BLaER1 (cell line): ENCODE measurements at regions not wholly inside any gene's neighbourhood (a gene's known extent, or its start where the extent isn't known, plus 50 kb on each side); places are given as distances from the start of the nearest gene placed in this dataset.

Experiments
- H3K27ac ChIP-seq: shearing (Covaris generic); formaldehyde crosslinking; 2 replicates; pipeline ENCODE4 v1.8.1; 2022
- H3K27me3 ChIP-seq: shearing (Covaris generic); formaldehyde crosslinking; 2 replicates; pipeline ENCODE4 v1.8.1; 2022
- H3K36me3 ChIP-seq: shearing (Covaris generic); formaldehyde crosslinking; 2 replicates; pipeline ENCODE4 v1.8.1; 2022
- H3K4me1 ChIP-seq: shearing (Covaris generic); formaldehyde crosslinking; 2 replicates; pipeline ENCODE4 v1.8.1; 2022
- H3K4me2 ChIP-seq: shearing (Covaris generic); formaldehyde crosslinking; 2 replicates; pipeline ENCODE4 v1.8.1; 2022
- H3K4me3 ChIP-seq: shearing (Covaris generic); formaldehyde crosslinking; 2 replicates; pipeline ENCODE4 v1.8.1; 2022
- H3K9ac ChIP-seq: shearing (Covaris generic); formaldehyde crosslinking; 2 replicates; pipeline ENCODE4 v1.8.1; 2022
- H3K9me3 ChIP-seq: shearing (Covaris generic); formaldehyde crosslinking; 2 replicates; pipeline ENCODE4 v1.8.1; 2022
- H4K20me1 ChIP-seq: shearing (Covaris generic); formaldehyde crosslinking; 2 replicates; pipeline ENCODE4 v1.8.1; 2022
- Cebpa-rat ChIP-seq: shearing (Covaris generic); IDR thresholded peaks from 2 replicates; pipeline ENCODE4 v1.8.1; 2022

DNA sequence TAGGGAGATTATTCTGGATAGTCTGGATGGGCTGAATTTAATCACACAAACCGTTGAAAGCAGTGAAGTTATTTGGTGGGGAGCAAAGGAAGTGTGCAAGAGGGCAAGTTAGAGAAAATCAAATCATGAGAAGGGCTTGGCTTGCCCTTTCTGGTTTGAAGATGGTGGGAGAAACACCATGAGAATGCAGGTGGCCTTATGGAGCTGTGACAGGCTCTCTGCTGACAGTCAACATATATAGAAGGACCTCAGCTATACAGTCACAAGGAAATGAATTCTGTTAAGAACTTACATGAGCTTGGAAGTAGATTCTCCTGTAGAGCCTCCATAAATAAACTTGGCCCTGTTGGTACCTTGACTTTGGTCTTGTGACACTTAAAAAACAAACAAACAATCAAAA is 72.3 kb downstream of the GMNC start:
- Histone ChIP-seq H3K27me3 (no peaks in the 10 kb centered on the region), H3K9me3 (no peaks in the 10 kb centered on the region), H3K9ac (no peak overlapping the region), H3K4me1 (no peaks in the 10 kb centered on the region), H3K27ac (no peak overlapping the region), H3K4me3 (no peak overlapping the region), H3K36me3 (no peaks in the 10 kb centered on the region), H4K20me1 (no peaks in the 10 kb centered on the region), H3K4me2 (no peak overlapping the region)
- no peak for TF ChIP-seq Cebpa-rat

DNA sequence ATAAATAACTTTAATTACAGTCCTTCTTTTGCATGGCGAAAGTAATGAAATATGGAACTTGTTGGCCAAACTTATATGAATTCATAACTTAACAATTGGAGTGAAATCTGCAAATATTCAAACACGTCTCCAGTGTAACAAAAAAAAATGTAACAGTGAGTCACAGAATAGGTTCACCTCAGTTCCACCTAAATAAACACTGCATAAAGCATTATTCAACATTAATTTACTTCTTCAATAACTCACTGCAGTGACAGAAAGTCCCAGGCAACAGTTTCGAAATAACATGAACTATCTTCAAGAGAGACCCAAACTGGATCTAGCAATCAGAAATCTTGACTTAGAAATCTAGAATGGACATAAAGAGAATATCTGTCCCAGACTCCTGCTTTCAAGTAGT is 75.6 kb downstream of the GMNC start:
- Histone ChIP-seq H3K9me3 (no peaks in the 10 kb centered on the region), H3K27ac (no peak overlapping the region), H3K4me1 (no peaks in the 10 kb centered on the region), H3K36me3 (no peaks in the 10 kb centered on the region), H3K9ac (no peak overlapping the region), H3K4me3 (no peak overlapping the region), H3K27me3 (no peaks in the 10 kb centered on the region), H4K20me1 (no peaks in the 10 kb centered on the region), H3K4me2 (no peak overlapping the region)
- TF ChIP-seq Cebpa-rat: no peak

DNA sequence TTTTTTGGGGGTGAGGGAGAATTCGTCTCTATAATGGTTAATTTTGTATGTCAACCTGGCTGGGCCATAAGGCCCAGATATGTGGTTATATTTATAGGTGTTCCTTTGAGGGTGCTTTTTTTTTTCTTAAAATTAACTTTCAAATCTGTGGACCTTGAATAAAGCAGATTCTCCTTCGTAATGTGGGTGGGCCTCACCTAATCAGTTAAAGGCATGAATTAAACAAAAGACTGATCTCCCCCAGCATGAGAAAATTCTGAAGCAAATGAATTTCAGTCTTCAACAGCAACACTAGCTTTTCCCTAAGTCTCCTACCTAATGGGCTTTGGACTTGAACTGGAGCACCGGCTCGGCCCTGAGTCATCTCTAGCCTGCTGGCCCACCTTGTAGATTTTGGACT is 77.4 kb downstream of the GMNC start:
- no peak overlapping the region for H3K27ac ChIP-seq
- H3K27me3 ChIP-seq: no peaks in the 10 kb centered on the region
- H3K4me2 ChIP-seq: no peak overlapping the region
- no peaks in the 10 kb centered on the region for H3K9me3 ChIP-seq
- no peak for TF ChIP-seq Cebpa-rat
- no peaks in the 10 kb centered on the region for H4K20me1 ChIP-seq
- H3K36me3 ChIP-seq: no peaks in the 10 kb centered on the region
- H3K9ac ChIP-seq: no peak overlapping the region
- no peaks in the 10 kb centered on the region for H3K4me1 ChIP-seq
- H3K4me3 ChIP-seq: no peak overlapping the region

DNA sequence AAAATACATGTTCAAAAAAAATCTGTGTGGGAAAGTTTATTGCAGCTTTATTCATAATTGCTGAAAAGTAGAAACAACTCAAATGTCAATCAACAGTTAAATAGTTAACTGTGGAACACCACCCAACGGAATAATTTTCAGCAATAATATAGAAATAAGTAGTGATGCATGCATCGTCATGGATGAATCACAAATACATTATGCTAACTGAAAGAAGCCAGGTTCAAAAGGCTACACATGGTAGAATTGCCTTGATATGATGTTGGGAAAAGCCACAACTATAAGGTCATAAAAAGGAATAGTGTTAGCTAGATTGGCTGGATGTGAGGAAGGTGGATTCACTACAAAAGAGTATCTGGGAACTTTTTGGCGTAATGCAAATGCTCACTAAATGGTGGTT is 82.0 kb downstream of the GMNC start:
- Histone ChIP-seq H3K27ac (no peak overlapping the region), H3K9ac (no peak overlapping the region), H3K9me3 (no peaks in the 10 kb centered on the region), H3K36me3 (no peaks in the 10 kb centered on the region), H3K27me3 (no peaks in the 10 kb centered on the region), H3K4me3 (no peak overlapping the region), H4K20me1 (no peaks in the 10 kb centered on the region), H3K4me1 (no peaks in the 10 kb centered on the region), H3K4me2 (no peak overlapping the region)
- TF ChIP-seq Cebpa-rat: no peak

DNA sequence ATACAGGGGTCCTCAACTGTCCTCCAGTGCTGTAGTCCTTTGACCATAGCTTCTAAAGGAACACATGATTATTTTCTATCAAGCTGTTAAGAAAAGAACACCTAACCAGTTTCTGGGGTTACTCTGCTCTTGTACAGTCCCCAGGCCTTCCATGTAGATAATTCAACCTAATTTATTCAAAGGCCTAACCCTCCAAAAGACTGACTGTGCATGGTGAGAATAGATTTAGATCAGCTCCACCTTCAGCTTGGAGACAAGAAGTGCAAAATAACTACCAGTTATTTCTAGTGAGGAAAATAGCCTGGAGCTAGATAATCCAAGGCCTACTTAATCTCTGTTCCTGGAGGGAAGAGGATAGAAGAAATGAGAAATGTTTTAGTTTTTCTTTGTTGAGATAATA is 87.9 kb downstream of the GMNC start:
- TF ChIP-seq Cebpa-rat: no peak
- Histone ChIP-seq H3K9me3 (no peaks in the 10 kb centered on the region), H4K20me1 (no peaks in the 10 kb centered on the region)

DNA sequence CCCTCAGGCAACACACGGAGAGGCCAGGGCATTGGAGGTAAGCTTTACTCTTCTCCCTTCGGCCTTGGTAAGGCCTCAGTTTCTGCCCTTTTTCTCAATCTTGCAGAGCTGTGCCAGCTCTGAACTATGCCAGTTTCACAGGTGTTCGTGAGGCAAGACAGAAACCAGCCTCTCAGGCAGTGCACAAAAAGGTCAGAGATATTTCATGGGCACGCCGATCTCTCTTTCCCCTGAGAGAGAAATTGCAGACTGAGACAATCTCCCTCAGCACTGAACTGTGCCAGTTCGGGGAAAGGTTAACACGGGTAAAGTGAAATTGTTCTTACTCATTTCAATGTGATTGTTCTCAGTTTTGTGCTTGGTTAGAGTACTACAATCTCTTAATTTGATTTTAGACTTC is 88.5 kb downstream of the GMNC start:
- no peak overlapping the region for H3K4me3 ChIP-seq
- H4K20me1 ChIP-seq: no peaks in the 10 kb centered on the region
- H3K9ac ChIP-seq: no peak overlapping the region
- no peaks in the 10 kb centered on the region for H3K9me3 ChIP-seq
- H3K36me3 ChIP-seq: no peaks in the 10 kb centered on the region
- no peak overlapping the region for H3K27ac ChIP-seq
- no peak for TF ChIP-seq Cebpa-rat
- H3K27me3 ChIP-seq: no peaks in the 10 kb centered on the region
- H3K4me2 ChIP-seq: no peak overlapping the region
- no peaks in the 10 kb centered on the region for H3K4me1 ChIP-seq

More for the DNA sequence above, 87.9 kb downstream of the GMNC start:
- no peak overlapping the region for H3K9ac ChIP-seq
- H3K27ac ChIP-seq: no peak overlapping the region
- H3K4me3 ChIP-seq: no peak overlapping the region
- no peak overlapping the region for H3K4me2 ChIP-seq
- no peaks in the 10 kb centered on the region for H3K36me3 ChIP-seq
- H3K27me3 ChIP-seq: no peaks in the 10 kb centered on the region
- H3K4me1 ChIP-seq: no peaks in the 10 kb centered on the region

DNA sequence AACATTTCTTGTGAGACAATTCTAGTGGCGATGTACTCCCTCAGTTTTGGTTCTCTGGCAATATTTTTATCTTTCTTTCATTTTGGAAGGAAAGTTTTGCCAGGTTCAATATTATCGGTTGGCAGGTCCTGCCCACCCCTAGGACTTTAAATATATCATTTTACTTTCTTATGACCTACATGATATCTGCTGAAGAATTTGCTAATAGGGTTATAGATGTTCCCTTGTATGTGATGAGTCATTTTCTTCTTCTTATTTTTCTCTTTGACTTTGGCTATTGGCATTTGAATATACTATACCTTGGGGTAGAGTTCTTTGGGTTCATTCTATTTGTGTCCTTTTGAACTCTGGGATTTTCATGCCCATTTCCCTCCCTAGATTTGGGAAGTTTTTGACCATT is 89.7 kb downstream of the GMNC start:
- H3K4me1 ChIP-seq: no peaks in the 10 kb centered on the region
- no peaks in the 10 kb centered on the region for H3K9me3 ChIP-seq
- H3K27me3 ChIP-seq: no peaks in the 10 kb centered on the region
- no peak for TF ChIP-seq Cebpa-rat
- no peak overlapping the region for H3K9ac ChIP-seq
- H4K20me1 ChIP-seq: no peaks in the 10 kb centered on the region
- no peak overlapping the region for H3K27ac ChIP-seq
- no peak overlapping the region for H3K4me3 ChIP-seq
- no peak overlapping the region for H3K4me2 ChIP-seq
- no peaks in the 10 kb centered on the region for H3K36me3 ChIP-seq

DNA sequence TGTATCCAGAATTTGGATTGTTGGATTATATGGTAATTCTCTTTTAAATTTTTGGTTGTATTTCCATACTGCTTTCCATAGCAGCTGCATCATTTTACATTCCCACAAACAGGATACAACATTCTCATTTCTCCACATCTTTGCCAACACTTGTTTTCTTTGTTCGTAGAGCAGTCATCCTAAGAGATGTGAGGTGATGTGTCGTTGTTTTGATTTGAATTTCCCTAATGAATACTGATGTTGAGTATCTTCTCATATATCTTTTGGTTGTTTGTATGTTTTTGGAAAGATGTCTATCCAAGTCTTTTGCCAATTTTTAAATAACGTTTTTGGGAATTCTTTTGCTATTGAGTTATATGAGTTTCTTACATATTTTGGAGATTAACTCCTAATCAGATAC is 93.6 kb downstream of the GMNC start:
- H3K9me3 ChIP-seq: no peaks in the 10 kb centered on the region
- no peak overlapping the region for H3K27ac ChIP-seq
- no peaks in the 10 kb centered on the region for H3K36me3 ChIP-seq
- H3K27me3 ChIP-seq: no peaks in the 10 kb centered on the region
- no peak for TF ChIP-seq Cebpa-rat
- no peak overlapping the region for H3K9ac ChIP-seq
- H3K4me2 ChIP-seq: no peak overlapping the region
- H3K4me1 ChIP-seq: no peaks in the 10 kb centered on the region
- no peak overlapping the region for H3K4me3 ChIP-seq
- H4K20me1 ChIP-seq: no peaks in the 10 kb centered on the region

DNA sequence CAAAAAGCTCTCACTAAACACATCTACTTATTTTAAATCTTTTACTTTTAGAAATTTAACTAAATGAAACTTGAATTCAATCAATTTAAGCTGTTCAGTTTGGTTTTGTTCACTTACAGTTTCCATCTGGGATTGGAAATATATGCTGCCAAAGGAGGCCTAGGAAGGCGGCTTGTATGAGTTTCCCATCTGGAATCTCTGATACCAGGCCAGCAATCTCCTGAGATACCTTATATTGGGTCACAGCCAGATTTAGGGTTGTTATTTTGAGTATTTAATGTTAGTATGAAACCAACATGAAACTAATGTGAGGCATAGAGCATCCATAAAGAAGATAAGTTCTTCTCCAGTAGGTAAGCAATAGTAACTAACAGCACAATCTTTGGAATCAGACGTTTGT is 94.6 kb downstream of the GMNC start:
- no peaks in the 10 kb centered on the region for H3K4me1 ChIP-seq
- TF ChIP-seq Cebpa-rat: no peak
- H3K4me3 ChIP-seq: no peak overlapping the region
- no peak overlapping the region for H3K9ac ChIP-seq
- H3K4me2 ChIP-seq: no peak overlapping the region
- H3K27ac ChIP-seq: no peak overlapping the region
- H3K36me3 ChIP-seq: no peaks in the 10 kb centered on the region
- H3K27me3 ChIP-seq: no peaks in the 10 kb centered on the region
- no peaks in the 10 kb centered on the region for H4K20me1 ChIP-seq
- no peaks in the 10 kb centered on the region for H3K9me3 ChIP-seq

DNA sequence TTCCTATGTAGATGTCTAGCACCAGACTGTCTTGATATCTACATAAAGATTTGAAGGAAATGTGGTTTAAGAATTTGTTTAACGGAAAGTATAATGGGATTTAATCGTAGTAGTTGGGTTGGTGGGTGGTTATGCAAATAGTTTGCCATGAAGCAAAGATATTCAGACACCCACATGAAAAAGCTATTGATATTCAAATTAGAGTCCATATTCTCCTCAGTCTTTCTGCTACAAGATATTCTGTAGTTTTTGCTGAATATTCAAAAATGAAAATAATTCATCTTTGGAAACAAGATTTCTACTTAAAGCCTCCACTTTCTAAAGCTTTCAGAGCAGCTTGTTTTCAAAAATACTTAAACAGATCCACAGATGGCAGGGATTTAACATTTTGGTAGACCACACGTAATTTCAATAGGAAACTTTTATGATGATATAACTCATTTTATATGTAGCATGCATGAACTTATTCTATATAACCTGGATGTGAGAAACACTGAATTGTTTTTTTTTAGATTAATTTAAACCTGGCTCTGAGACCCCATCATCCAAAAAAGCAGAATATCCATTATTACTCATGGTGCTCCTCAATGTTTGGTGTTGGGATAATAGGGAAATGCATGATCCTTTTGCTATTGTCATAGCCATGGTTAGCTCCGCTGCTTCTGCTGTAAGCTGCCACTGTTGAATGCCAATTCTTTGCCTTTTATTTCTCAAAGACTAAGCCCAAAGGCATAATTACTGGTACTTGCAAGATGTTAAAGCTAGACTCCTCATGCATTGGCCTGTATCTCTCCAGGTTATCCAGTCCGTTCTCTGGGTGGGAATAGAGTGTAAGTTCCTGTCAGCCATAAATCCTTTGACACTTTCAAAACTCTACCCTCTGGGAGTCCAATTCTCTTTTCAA is 98.0 kb downstream of the GMNC start:
- H3K36me3 ChIP-seq: no peaks in the 10 kb centered on the region

DNA sequence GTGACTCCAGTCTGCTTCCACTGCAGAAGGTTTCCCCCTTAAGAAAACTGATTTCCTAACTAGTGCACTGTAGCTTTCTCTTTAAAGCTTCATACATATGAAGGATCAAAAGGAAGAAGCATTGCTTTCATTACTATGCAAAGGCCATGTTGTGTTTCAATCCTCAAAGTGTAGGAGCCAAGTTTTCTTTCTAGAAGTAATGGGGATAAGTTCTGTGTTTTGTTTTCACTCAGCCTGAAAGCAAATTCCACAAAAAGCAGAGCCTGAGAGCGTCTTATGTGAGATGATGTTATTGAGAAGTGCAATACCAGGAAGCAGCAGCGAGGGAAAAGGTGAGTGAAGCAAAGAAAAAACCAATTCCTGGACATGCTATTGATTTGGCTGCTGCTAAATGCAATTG is 99.7 kb downstream of the GMNC start:
- Histone ChIP-seq H3K9ac (no peak overlapping the region), H3K4me1 (no peaks in the 10 kb centered on the region), H3K36me3 (no peaks in the 10 kb centered on the region), H3K4me2 (no peak overlapping the region), H3K27ac (no peak overlapping the region), H3K9me3 (no peaks in the 10 kb centered on the region), H4K20me1 (no peaks in the 10 kb centered on the region), H3K27me3 (no peaks in the 10 kb centered on the region), H3K4me3 (no peak overlapping the region)
- TF ChIP-seq Cebpa-rat: no peak

More for the DNA sequence above, 98.0 kb downstream of the GMNC start:
- Histone ChIP-seq H3K27ac (no peak overlapping the region), H4K20me1 (no peaks in the 10 kb centered on the region), H3K9ac (no peak overlapping the region), H3K4me1 (no peaks in the 10 kb centered on the region), H3K4me2 (no peak overlapping the region), H3K27me3 (no peaks in the 10 kb centered on the region), H3K4me3 (no peak overlapping the region), H3K9me3 (no peaks in the 10 kb centered on the region)
- TF ChIP-seq Cebpa-rat: no peak
